Liver (tissue), 7 donors: ENCODE measurements at regions not wholly inside any gene's neighbourhood (a gene's known extent, or its start where the extent isn't known, plus 50 kb on each side); places are given as distances from the start of the nearest gene placed in this dataset.
A peak's percentile ranks its signal among the peaks of the same experiment; 100 is the strongest.

Source experiments
- DNase-seq: peaks from one replicate; pipeline ENCODE4 v3.0.0-alpha.2; 2017; ENCODE audit warnings: low spot score
- H3K27ac ChIP-seq, 2 donors: one replicate each; pipeline ENCODE4 v1.7.0; 2013; ENCODE audit warnings: inconsistent platforms in 2 of 2, low read length in 2 of 2, control low read depth in 1 of 2, low read depth in 1 of 2, mild to moderate bottlenecking in 1 of 2
- H3K27me3 ChIP-seq, 4 donors: one replicate each; pipeline versions ENCODE4 v1.6.1 to v1.7.0; 2013; ENCODE audit warnings: low read length in 3 of 4, inconsistent platforms in 1 of 4, mild to moderate bottlenecking in 1 of 4, moderate library complexity in 1 of 4; ENCODE audit not compliant: control insufficient read depth in 4 of 4, insufficient read depth in 4 of 4
- H3K36me3 ChIP-seq, 4 donors: one replicate each; pipeline versions ENCODE4 v1.6.1 to v1.7.0; 2013; ENCODE audit warnings: low read length in 3 of 4, mild to moderate bottlenecking in 3 of 4, low read depth in 1 of 4, moderate library complexity in 1 of 4; ENCODE audit not compliant: control insufficient read depth in 4 of 4, insufficient read depth in 3 of 4
- H3K4me1 ChIP-seq, 4 donors: one replicate each; pipeline versions ENCODE4 v1.6.1 to v1.7.0; 2013; ENCODE audit warnings: low read length in 3 of 4, mild to moderate bottlenecking in 3 of 4, moderate library complexity in 1 of 4; ENCODE audit not compliant: control insufficient read depth in 4 of 4, insufficient read depth in 4 of 4
- H3K4me3 ChIP-seq, 3 donors: one replicate each; pipeline versions ENCODE4 v1.6.1 to v1.7.0; 2013; ENCODE audit warnings: low read length in 3 of 3, control low read depth in 1 of 3, low read depth in 1 of 3, mild to moderate bottlenecking in 1 of 3
- H3K9ac ChIP-seq, 2 donors: one replicate each; pipeline ENCODE4 v1.7.0; 2013; ENCODE audit warnings: low read length in 2 of 2, mild to moderate bottlenecking in 2 of 2, moderate library complexity in 2 of 2, control low read depth in 1 of 2, low read depth in 1 of 2
- H3K9me3 ChIP-seq, 4 donors: one replicate each; pipeline versions ENCODE4 v1.6.1 to v1.7.0; 2013; ENCODE audit warnings: low read length in 3 of 4; ENCODE audit not compliant: control insufficient read depth in 4 of 4
- ATF3 ChIP-seq: IDR thresholded peaks from 2 replicates; pipeline ENCODE4 v1.6.1; 2016; ENCODE audit warnings: antibody characterized with exemption
- EGR1 ChIP-seq, 2 donors: IDR thresholded peaks; 2 replicates each; pipeline ENCODE4 v1.6.1; 2016 to 2018; ENCODE audit warnings: antibody characterized with exemption in 2 of 2, low read depth in 2 of 2
- FOXA1 ChIP-seq: IDR thresholded peaks from 2 replicates; pipeline ENCODE4 v1.6.1; 2016; ENCODE audit warnings: antibody characterized with exemption
- FOXA2 ChIP-seq: IDR thresholded peaks from 2 replicates; pipeline ENCODE4 v1.6.1; 2016; ENCODE audit warnings: antibody characterized with exemption
- GABPA ChIP-seq, 2 donors: IDR thresholded peaks in 1 of 2; conservative IDR thresholded peaks in 1 of 2; 2 replicates each; pipeline ENCODE4 v1.6.1; 2016; ENCODE audit warnings: antibody characterized with exemption in 2 of 2, mild to moderate bottlenecking in 1 of 2, moderate library complexity in 1 of 2
- HNF4G ChIP-seq: IDR thresholded peaks from 2 replicates; pipeline ENCODE4 v1.6.1; 2016; ENCODE audit warnings: antibody characterized with exemption
- JUND ChIP-seq, 2 donors: IDR thresholded peaks; 2 replicates each; pipeline ENCODE4 v1.6.1; 2016; ENCODE audit warnings: antibody characterized with exemption in 2 of 2
- NR2F2 ChIP-seq: IDR thresholded peaks from 2 replicates; pipeline ENCODE4 v1.6.1; 2016; ENCODE audit warnings: antibody characterized with exemption
- REST ChIP-seq: IDR thresholded peaks from 2 replicates; pipeline ENCODE4 v1.6.1; 2016; ENCODE audit warnings: antibody characterized with exemption, mild to moderate bottlenecking
- RXRA ChIP-seq, 2 donors: IDR thresholded peaks; 2 replicates each; pipeline ENCODE4 v1.6.1; 2017 to 2018; ENCODE audit warnings: antibody characterized with exemption in 2 of 2, mild to moderate bottlenecking in 1 of 2
- SP1 ChIP-seq: IDR thresholded peaks from 2 replicates; pipeline ENCODE4 v1.6.1; 2018; ENCODE audit warnings: antibody characterized with exemption, mild to moderate bottlenecking
- TAF1 ChIP-seq: conservative IDR thresholded peaks from 2 replicates; pipeline ENCODE4 v1.6.1; 2016; ENCODE audit warnings: antibody characterized with exemption, mild to moderate bottlenecking
- ZBTB33 ChIP-seq: IDR thresholded peaks from 2 replicates; pipeline ENCODE4 v1.6.1; 2016; ENCODE audit warnings: antibody characterized with exemption
- WGBS: extraction: QIAGEN DNeasy Blood & Tissue Kit; methylation state at CpG from one replicate; pipeline ENCODE4 v1.1.7; 2013; 5-methylcytosine and 5-hydroxymethylcytosine counted together
- donor health status: healthy.
- donor health status: healthy.
- donor health status: healthy.
- donor health status: healthy.

- Histone ChIP-seq H3K36me3 (no peaks in the 10 kb centered on the region), H3K9me3 (no peaks in the 10 kb centered on the region), H3K27ac (no peak overlapping the region), H3K27me3 (peaks cover 0 to 5% (median 1%) of the 10 kb centered on the region in 4 donors), H3K4me1 (no peaks in the 10 kb centered on the region), H3K4me3 (no peak overlapping the region), H3K9ac (no peak overlapping the region)
- no peak for DNase-seq
- TF ChIP-seq SP1 (no peak), HNF4G (no peak), ZBTB33 (no peak), FOXA2 (no peak), NR2F2 (no peak), FOXA1 (no peak)
- WGBS, result 59% methylated on average over 7 of the region's 7 CpGs
These were observed 1327.9 kb downstream of the TBC1D22A start for GRCh38 chr22:48090332-48090672.

GRCh38 chr22:48089601-48090331 lies 1327.3 kb downstream of the TBC1D22A start:
- Histone ChIP-seq H3K4me1 (no peaks in the 10 kb centered on the region), H3K27me3 (peaks cover 0 to 5% (median 1%) of the 10 kb centered on the region in 4 donors), H3K9me3 (no peaks in the 10 kb centered on the region), H3K9ac (no peak overlapping the region), H3K4me3 (no peak overlapping the region), H3K27ac (no peak overlapping the region), H3K36me3 (no peaks in the 10 kb centered on the region)
- TF ChIP-seq NR2F2 (peak; percentile 33), EGR1 (IDR thresholded peaks at IDR 0.05; ENCODE audit: low read depth in 2 of 2) (no peak), GABPA (IDR thresholded peaks at IDR 0.05 in 1 of 2, conservative IDR thresholded peaks at IDR 0.05 in 1 of 2) (no peak), FOXA2 (no peak)
- no peak for DNase-seq
- 57% methylated on average over 19 of the region's 19 CpGs for WGBS

GRCh38 chr22:48088926-48089536 lies 1326.6 kb downstream of the TBC1D22A start:
- Histone ChIP-seq H3K9ac (no peak overlapping the region), H3K4me3 (no peak overlapping the region), H3K36me3 (no peaks in the 10 kb centered on the region), H3K27me3 (peaks cover 0 to 2% (median under 1%) of the 10 kb centered on the region in 4 donors), H3K4me1 (no peaks in the 10 kb centered on the region), H3K9me3 (no peaks in the 10 kb centered on the region), H3K27ac (no peak overlapping the region)
- 87% methylated on average over 8 of the region's 8 CpGs for WGBS
- TF ChIP-seq REST (no peak), ATF3 (no peak), RXRA (IDR thresholded peaks at IDR 0.05) (no peak), TAF1 (no peak), ZBTB33 (no peak), GABPA (IDR thresholded peaks at IDR 0.05 in 1 of 2, conservative IDR thresholded peaks at IDR 0.05 in 1 of 2) (no peak), JUND (IDR thresholded peaks at IDR 0.05) (no peak), EGR1 (IDR thresholded peaks at IDR 0.05; ENCODE audit: low read depth in 2 of 2) (no peak), NR2F2 (no peak)
- DNase-seq, result no peak
